ENCODE measurements at regions not wholly inside any gene's neighbourhood (a gene's known extent, or its start where the extent isn't known, plus 50 kb on each side); places are given as distances from the start of the nearest gene placed in this dataset.

DNA sequence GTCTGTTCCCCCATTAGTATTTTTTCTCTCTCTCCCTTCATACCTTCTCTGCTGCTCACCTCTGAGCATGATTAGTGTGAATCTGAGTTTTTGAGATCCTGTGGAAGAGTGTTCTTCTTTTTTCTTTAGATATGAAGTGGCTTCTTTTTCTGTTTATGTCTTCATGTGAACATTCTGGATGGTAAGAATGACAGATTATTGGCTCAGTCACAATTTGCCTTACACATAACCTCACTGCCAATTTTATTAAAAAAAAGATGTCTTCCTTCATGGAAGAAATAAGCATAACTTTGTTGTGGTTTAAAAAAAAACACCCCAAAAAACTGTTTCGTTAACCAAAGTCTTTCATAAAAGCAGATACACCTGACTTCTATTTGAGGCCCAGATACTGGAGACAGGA, 539.1 kb downstream of the PLCL1 start:
- no peak for TF ChIP-seq POLR2A (IDR thresholded peaks at IDR 0.05; ENCODE audit: low read depth, low read length)
- TF ChIP-seq, protein P1, sequence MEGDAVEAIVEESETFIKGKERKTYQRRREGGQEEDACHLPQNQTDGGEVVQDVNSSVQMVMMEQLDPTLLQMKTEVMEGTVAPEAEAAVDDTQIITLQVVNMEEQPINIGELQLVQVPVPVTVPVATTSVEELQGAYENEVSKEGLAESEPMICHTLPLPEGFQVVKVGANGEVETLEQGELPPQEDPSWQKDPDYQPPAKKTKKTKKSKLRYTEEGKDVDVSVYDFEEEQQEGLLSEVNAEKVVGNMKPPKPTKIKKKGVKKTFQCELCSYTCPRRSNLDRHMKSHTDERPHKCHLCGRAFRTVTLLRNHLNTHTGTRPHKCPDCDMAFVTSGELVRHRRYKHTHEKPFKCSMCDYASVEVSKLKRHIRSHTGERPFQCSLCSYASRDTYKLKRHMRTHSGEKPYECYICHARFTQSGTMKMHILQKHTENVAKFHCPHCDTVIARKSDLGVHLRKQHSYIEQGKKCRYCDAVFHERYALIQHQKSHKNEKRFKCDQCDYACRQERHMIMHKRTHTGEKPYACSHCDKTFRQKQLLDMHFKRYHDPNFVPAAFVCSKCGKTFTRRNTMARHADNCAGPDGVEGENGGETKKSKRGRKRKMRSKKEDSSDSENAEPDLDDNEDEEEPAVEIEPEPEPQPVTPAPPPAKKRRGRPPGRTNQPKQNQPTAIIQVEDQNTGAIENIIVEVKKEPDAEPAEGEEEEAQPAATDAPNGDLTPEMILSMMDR (IDR thresholded peaks at IDR 0.05; ENCODE audit: extremely low read depth in 1 of 2, insufficient read depth in 1 of 2, low read depth in 1 of 2, low read length in 2 of 2), result no peak
- TF ChIP-seq EZH2 (IDR thresholded peaks at IDR 0.05; ENCODE audit: borderline replicate concordance, low read depth, low read length, severe bottlenecking), result no peak
- TF ChIP-seq POLR2AphosphoS5 (IDR thresholded peaks at IDR 0.05; ENCODE audit: insufficient read depth, low read depth, low read length), result no peak
- no peak for TF ChIP-seq MAX (IDR thresholded peaks at IDR 0.05; ENCODE audit: insufficient read depth, insufficient read length)
- TF ChIP-seq FOS (IDR thresholded peaks at IDR 0.05; ENCODE audit: borderline replicate concordance, insufficient read depth, low read length), result no peak
- TF ChIP-seq MYC (IDR thresholded peaks at IDR 0.05; ENCODE audit: low read depth, low read length), result no peak
- TF ChIP-seq JUN (IDR thresholded peaks at IDR 0.05; ENCODE audit: borderline replicate concordance, insufficient read depth, insufficient read length, low read depth), result no peak
